Natural killer cell treated with Interleukin-12 subunit alpha and Interleukin-12 subunit beta and Interleukin-15 and Interleukin-18, amount 100 ng/mL, for 72 hours (primary cell): ENCODE measurements at regions not wholly inside any gene's neighbourhood (a gene's known extent, or its start where the extent isn't known, plus 50 kb on each side); places are given as distances from the start of the nearest gene placed in this dataset.

Source experiments
- ATAC-seq, 2 donors: fragments of 150-1000 bp; cut with Tn5 transposase in 1 of 2; sonication (Bioruptor Pico), chemical (Tn5 transposase) in 1 of 2; 2 replicates each; pipeline ENCODE4 v1.10.0; 2021
- DNase-seq: peaks from one replicate; pipeline ENCODE4 v3.0.0; 2022; ENCODE audit warnings: low spot score
- H3K27ac Mint-ChIP-seq, 2 donors: 1 replicate in 1 of 2; 2 replicates in 1 of 2; pipeline ENCODE4 v1.8.0; 2022; ENCODE audit warnings: mixed read lengths in 2 of 2, mild to moderate bottlenecking in 1 of 2, moderate library complexity in 1 of 2
- H3K27me3 Mint-ChIP-seq, 2 donors: 1 replicate in 1 of 2; 2 replicates in 1 of 2; pipeline ENCODE4 v1.8.0; 2022; ENCODE audit warnings: mixed read lengths in 2 of 2
- H3K36me3 Mint-ChIP-seq: one replicate; pipeline ENCODE4 v1.8.0; 2022; ENCODE audit warnings: mixed read lengths
- H3K4me1 Mint-ChIP-seq, 2 donors: 1 replicate in 1 of 2; 2 replicates in 1 of 2; pipeline ENCODE4 v1.8.0; 2022; ENCODE audit warnings: low read depth in 2 of 2, mixed read lengths in 2 of 2, mild to moderate bottlenecking in 1 of 2
- H3K4me3 Mint-ChIP-seq: one replicate; pipeline ENCODE4 v1.8.0; 2022; ENCODE audit warnings: mixed read lengths
- H3K9me3 Mint-ChIP-seq: 2 replicates; pipeline ENCODE4 v1.8.0; 2022; ENCODE audit warnings: mixed read lengths

DNA sequence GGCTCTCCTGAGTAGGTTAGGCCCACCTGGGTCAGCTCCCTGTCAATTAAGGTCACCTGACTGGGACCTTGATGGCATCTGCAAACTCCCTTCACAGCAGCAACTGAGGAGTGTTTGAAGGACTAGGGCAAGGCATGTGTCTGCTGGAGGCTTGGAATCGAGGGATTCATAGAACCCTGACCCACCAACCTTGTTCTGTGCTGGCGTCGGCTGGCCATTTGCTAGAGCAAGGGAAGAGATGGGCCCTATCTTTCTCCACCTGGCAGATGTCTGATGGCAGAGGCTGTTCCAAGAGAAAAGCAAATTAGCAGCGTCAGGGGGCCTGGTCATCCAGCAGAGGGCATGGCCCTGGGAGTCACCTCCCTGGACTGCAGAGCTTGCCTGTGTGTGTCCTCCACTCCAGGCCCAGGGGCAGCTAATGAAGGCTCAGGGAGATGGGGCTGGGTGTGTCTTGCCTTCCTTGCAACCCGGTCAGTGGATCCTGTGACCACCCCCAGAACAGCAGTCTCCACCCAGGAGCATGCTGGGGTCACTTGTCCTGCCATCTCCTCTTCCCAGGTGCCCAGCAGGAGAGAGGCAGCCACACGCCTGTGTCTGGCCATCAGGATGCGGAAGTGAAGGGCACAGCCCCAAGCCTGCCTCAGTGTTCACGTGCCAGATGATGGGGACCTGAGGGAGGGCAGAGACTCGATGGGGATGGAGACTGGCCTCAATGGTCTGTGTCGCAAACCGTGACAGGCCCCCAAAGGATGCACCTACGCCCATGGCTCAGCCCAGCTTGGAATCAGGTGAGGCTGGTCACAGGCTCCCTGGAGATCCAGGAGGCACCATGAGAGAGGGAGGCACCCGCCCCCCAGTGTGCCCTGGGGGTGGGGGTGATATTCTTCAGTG is 53.9 kb downstream of the BARX1 start:
- peaks cover 0 to 4% of the 10 kb centered on the region in 2 donors for H3K4me1 Mint-ChIP-seq
- H3K4me3 Mint-ChIP-seq = no peak overlapping the region
- H3K9me3 Mint-ChIP-seq = no peaks in the 10 kb centered on the region
- no peak overlapping the region for H3K27ac Mint-ChIP-seq
- DNase-seq (no peak), ATAC-seq (no peak)
- H3K36me3 Mint-ChIP-seq = no peaks in the 10 kb centered on the region
- H3K27me3 Mint-ChIP-seq = peaks cover 0 to 4% of the 10 kb centered on the region in 2 donors

DNA sequence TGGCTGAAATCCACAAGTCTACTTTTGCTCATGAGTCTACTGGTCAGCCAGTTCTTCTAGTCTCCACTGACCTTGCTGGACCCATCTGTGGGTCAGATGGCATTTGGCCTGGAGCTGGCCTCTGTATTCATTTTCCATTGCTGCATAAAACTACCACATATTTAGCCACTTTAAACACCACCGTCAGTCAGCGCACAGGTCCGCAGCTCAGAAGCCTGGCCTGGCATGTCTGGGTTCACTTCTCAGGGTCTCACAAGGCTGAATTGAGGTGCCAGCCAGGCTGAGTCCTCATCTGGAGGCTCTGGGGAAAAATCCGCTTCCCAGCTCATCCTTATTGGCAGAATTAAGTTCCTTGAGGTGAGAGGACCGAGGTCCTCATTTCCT is 54.7 kb downstream of the BARX1 start:
- Mint-ChIP-seq H3K4me1 (peaks cover 0 to 4% of the 10 kb centered on the region in 2 donors), H3K27me3 (no peaks in the 10 kb centered on the region), H3K36me3 (no peaks in the 10 kb centered on the region), H3K4me3 (no peak overlapping the region), H3K9me3 (no peaks in the 10 kb centered on the region), H3K27ac (no peak overlapping the region)
- DNase-seq (no peak), ATAC-seq (no peak)

DNA sequence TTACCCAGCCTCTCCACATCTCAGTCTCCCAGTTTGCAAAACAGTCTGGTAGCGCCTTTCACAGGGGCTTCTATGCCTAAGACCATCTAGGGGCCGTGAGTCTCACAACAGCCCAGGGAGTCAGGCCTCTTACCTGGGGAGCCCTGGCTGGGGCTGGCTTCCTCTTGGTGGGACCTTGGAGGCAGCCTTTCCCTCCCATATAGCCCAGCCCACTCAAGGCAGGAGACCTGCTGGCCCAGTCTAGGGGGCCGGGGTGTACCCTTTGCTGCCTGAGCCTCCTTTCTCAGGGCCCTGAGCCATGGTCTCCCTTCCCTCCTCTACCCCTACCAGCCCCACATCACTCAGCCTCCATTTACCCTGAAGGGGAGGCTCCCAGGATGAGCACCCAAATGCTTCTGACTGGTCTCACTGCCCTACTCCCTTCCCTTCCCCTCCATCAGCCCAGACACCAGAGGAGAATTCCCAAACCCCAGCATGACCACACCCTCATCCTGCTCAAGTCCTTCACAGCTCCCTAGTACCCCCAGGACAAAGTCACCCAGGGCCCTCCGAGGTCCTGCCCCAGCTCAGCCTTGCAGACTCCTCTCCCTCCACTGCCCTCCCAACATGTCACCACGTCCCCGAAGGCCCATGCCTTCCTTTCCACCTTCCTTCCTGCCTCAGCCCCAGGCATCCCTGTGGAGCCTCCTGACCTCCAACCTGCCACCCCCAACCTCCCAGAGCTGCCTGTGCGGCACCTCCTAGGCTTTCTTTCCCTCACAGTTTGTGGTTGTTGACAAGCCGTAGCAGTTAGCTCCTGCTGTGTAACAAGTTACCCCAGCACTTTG is 55.3 kb downstream of the BARX1 start:
- H3K9me3 Mint-ChIP-seq = no peaks in the 10 kb centered on the region
- no peaks in the 10 kb centered on the region for H3K36me3 Mint-ChIP-seq
- ATAC-seq = no peak
- DNase-seq = no peak
- peaks cover 0 to 4% of the 10 kb centered on the region in 2 donors for H3K4me1 Mint-ChIP-seq
- H3K27me3 Mint-ChIP-seq = no peaks in the 10 kb centered on the region
- H3K27ac Mint-ChIP-seq = no peak overlapping the region
- H3K4me3 Mint-ChIP-seq = no peak overlapping the region

DNA sequence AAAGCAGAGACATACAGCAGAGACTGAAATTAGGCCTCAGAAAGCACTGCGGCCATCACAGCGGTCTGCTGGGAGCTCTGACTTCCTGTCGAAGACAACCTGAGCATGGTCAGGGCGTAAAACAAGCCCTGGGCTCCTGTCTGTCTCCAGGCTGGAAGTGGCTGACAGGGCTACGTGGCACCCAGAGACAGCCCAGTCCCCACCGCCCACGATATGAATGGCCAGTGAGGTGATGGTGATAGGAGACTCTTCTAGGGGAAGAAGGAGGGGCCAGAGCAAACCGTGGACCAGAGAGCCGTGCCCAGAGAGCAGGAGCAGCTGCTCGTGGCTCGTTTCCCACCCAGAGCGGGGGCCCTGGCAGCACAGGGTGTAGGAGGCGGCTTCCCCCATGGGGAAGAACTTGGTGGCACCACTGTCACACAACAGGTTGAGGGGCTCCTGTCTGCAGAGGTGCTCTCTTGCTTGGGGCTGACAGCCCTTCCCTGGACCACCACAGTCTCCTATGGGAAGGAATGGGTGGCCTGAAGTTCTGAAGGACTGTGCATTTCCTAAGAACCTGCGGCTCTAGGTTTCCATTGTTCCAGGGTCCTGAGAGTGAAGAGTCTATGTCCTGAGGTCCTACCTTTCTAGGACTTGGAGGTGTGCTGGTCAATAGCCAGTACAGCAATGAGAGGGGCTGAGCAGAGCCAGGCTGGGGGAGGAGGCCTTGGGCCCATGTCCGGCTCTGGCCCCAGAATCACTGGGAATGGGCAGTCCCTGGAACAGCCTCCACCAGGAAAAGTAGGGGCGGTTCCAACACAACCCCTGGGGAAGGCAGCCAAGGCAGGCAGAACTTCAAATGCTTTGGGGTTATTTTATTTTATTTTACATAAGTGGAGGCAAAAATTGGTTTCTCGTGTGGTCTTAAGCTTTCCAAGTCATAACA is 56.4 kb downstream of the BARX1 start:
- Mint-ChIP-seq H3K36me3 (no peaks in the 10 kb centered on the region), H3K27ac (no peak overlapping the region)

DNA sequence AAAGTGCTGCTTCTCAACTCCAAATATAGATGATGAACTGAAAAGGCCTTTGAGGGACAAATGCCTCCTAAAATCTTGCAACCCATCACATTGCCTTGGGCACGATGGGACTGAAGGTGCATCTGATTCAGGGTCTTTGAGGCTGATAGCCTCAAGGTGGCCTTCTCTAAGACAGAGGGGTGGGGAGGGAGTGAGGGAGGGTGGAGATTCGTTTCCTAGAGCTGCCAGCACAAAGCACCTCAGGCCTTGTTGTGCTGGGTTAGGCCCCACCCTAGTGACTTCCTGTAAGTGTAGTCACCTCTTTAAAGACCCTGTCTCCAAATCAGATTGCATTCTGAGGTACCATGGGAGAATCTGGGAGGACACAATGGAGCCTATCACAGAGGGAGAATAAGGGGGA is 57.1 kb downstream of the BARX1 start:
- peaks cover 0 to 4% of the 10 kb centered on the region in 2 donors for H3K4me1 Mint-ChIP-seq
- H3K4me3 Mint-ChIP-seq = no peak overlapping the region
- DNase-seq = no peak
- no peak overlapping the region for H3K27ac Mint-ChIP-seq
- H3K9me3 Mint-ChIP-seq = no peaks in the 10 kb centered on the region
- H3K36me3 Mint-ChIP-seq = no peaks in the 10 kb centered on the region
- ATAC-seq = no peak
- H3K27me3 Mint-ChIP-seq = no peaks in the 10 kb centered on the region

More for the DNA sequence above, 56.4 kb downstream of the BARX1 start:
- no peak overlapping the region for H3K4me3 Mint-ChIP-seq
- DNase-seq (no peak), ATAC-seq (no peak)
- H3K4me1 Mint-ChIP-seq = peaks cover 0 to 4% of the 10 kb centered on the region in 2 donors
- H3K27me3 Mint-ChIP-seq = no peaks in the 10 kb centered on the region
- H3K9me3 Mint-ChIP-seq = no peaks in the 10 kb centered on the region

DNA sequence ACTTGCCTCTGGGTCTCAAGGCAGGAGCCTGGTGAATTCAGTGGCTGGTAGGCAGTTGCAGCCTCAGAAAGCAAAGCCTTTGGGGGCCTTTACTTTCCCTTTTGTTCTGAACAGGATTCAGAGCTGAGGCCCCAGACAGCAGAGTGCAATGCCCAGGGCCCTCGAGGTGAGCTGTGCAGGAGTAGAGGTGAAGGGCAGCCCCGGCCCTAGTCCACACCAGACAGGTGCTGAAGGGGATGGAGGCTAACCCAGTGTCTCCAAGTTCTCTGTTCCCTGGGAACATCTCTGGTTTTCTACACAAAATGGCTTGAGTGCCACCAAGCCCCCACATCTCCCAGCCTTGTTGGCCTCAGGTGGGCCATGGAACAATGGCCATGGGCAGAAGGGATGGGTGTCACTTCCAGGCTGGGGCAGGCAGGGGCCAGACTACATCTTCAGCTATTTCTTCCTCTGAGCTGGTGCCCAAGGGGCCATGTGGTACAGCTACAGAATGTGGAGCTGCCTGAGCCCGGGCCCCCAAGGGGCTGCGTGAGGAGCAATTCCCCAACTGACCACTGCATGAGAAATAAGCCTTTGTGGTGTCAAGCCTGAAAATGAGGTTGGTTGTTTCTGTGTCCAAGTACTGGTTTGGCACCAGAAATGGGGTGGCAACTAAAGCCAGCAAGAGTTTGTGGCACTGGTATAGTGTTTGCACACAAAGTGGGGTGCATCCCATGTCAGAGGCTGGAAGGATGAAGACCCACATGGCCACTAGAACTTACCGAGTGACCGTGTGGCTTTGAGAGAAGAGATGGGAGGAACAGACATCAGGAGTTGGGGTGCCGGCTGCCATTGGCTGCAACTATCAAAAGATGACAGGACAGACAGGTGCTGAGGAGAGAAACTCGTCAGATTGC is 57.8 kb downstream of the BARX1 start:
- H3K4me3 Mint-ChIP-seq = no peak overlapping the region
- no peak for ATAC-seq
- H3K27me3 Mint-ChIP-seq = no peaks in the 10 kb centered on the region
- peak overlapping the region in 1 of 2 donors; percentile 35 for H3K27ac Mint-ChIP-seq
- DNase-seq = no peak
- H3K36me3 Mint-ChIP-seq = no peaks in the 10 kb centered on the region
- H3K9me3 Mint-ChIP-seq = peaks cover 3% of the 10 kb centered on the region
- H3K4me1 Mint-ChIP-seq = peaks cover 0 to 4% of the 10 kb centered on the region in 2 donors

DNA sequence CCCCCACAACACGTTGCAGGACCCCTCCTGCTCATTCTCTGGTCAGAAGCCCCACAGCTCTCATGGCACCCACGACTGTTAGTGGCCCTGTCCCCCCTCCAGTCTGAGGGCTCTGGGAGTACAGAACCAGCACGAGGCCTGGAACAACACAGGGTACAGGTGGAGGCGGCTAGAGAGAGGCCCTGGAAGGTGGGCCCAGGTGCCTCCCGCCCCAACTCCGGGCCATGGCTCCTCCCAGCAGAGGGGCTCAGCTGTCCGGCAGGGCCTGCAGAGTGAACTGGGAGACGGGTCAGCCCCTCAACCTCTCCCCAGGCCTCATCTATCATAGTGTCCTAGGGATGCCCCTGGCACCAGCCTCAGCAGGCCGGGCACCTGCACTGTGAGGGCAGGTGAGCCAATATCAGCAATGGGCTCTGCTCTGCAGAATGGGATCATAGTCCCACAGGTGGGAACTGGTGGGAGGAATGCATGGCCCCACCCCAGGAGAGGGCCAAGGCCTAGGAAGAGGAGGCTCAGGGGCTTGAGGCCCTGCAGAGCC is 58.6 kb downstream of the BARX1 start:
- H3K4me3 Mint-ChIP-seq = no peak overlapping the region
- H3K27ac Mint-ChIP-seq = no peak overlapping the region
- no peak for ATAC-seq
- no peaks in the 10 kb centered on the region for H3K27me3 Mint-ChIP-seq
- no peaks in the 10 kb centered on the region for H3K36me3 Mint-ChIP-seq
- peaks cover 0 to 4% of the 10 kb centered on the region in 2 donors for H3K4me1 Mint-ChIP-seq
- peaks cover 3% of the 10 kb centered on the region for H3K9me3 Mint-ChIP-seq
- no peak for DNase-seq

DNA sequence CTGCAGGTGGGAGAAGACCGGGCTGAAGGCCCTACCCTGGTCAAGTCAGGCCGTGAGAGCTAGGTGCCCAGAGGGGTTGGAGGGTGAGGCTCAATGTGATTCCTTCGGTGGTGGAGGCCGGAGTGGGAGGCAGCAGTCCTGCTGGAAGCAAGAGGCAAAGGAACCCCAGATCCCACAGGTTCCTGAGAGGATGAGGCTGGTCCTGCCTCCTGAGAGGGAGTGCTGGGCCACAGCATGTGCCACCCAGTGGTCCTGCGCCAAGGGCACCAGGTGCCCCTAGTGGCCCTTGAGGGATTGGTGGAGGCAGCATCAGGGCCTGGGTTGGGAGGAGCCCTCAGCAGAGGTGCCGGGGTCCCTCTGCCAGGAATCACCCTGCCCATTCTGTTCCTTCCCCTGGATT is 59.1 kb downstream of the BARX1 start:
- ATAC-seq (no peak), DNase-seq (no peak)
- H3K27me3 Mint-ChIP-seq = peaks cover under 1% of the 10 kb centered on the region in 2 donors
- H3K4me1 Mint-ChIP-seq = peaks cover 0 to 4% of the 10 kb centered on the region in 2 donors
- H3K36me3 Mint-ChIP-seq = no peaks in the 10 kb centered on the region
- no peak overlapping the region for H3K27ac Mint-ChIP-seq
- H3K4me3 Mint-ChIP-seq = no peak overlapping the region
- peaks cover 3% of the 10 kb centered on the region for H3K9me3 Mint-ChIP-seq

DNA sequence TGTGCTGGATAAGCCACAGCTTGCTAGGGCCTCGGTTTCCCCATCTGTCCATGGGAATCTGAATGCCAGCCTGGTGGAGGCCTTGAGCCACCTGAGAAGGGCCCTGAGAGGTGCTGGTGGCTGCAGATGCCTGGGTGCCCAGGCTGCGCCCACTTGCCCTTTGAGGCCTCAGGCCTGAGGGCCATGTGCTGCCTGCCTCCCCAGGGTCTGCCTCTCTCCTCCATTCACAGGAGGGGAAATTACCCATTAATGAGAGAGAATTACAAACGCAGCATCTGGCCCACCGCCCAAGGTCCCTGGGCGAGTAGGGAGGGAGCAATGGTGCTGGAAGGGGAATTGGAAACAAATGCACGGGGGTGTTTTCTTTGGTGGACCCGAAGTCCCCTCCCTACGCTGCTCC is 59.6 kb downstream of the BARX1 start:
- Mint-ChIP-seq H3K27ac (no peak overlapping the region), H3K27me3 (peaks cover 4 to 6% of the 10 kb centered on the region in 2 donors), H3K9me3 (peaks cover 3% of the 10 kb centered on the region), H3K36me3 (no peaks in the 10 kb centered on the region), H3K4me1 (peaks cover 0 to 4% of the 10 kb centered on the region in 2 donors), H3K4me3 (no peak overlapping the region)
- ATAC-seq = no peak
- no peak for DNase-seq

DNA sequence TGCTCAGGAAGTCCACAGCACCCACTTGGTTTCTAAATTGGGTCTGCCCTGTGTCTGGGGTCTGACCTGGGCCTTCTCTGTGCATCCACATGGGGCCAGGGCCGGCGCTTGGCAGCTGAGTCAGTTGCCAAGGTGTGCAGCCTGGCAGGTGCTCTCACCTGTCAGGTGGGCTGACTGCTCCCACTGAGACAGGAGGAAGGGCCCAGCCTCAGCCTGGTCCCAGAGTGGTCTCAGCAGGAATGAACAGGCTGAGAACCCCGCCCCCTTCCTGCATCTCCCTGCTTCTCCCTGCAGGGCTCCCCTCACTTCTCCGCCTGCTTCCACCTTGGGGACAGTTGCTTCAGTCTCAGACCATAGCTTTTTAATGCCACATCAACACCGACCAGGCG is 60.5 kb downstream of the BARX1 start:
- no peaks in the 10 kb centered on the region for H3K36me3 Mint-ChIP-seq
- H3K27ac Mint-ChIP-seq = no peak overlapping the region
- no peak for ATAC-seq
- H3K4me3 Mint-ChIP-seq = no peak overlapping the region
- DNase-seq = no peak
- peaks cover 0 to 4% of the 10 kb centered on the region in 2 donors for H3K4me1 Mint-ChIP-seq
- peaks cover 3% of the 10 kb centered on the region for H3K9me3 Mint-ChIP-seq
- H3K27me3 Mint-ChIP-seq = peaks cover 4 to 10% of the 10 kb centered on the region in 2 donors

DNA sequence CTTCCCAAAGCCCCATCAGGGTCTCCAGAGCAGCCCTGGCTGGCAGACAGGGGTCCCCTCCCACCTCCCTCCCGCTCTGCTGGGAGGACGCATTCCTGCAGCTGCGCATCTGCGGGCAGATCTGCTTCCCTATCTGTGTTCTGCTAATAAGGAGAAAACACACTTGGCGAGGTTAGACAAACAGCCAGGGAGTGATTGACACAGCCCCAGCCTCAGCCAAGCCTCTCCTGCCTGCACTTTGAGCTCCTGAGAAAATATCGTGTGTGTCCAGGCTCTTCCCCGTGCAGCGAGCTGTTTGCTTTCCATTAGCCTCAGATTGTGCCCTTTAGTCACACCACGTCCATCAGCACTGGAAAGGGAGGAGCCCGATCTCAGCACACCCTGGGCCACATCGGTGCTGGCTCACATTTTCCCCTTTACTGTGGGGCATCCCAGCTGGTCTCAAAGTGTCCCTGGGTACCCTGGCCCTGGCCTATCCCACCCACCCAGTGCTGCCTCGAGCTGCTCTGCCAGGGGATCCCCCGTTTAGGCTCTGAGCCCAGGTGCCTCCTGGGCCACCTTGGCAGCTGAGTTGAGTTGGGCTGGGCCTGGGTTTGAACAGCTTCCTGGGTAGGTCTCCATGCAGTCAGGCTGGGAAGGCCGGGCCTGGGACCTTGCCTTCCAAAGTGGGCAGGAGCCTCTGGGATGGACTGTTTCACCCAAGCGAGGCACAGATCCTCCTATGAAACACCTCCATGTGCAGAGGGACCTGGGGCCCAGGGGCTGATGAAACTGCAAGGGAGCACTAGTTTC is 61.1 kb downstream of the BARX1 start:
- Mint-ChIP-seq H3K4me3 (no peak overlapping the region), H3K9me3 (peaks cover 3% of the 10 kb centered on the region), H3K4me1 (peaks cover 0 to 4% of the 10 kb centered on the region in 2 donors), H3K27ac (no peak overlapping the region), H3K36me3 (no peaks in the 10 kb centered on the region), H3K27me3 (peaks cover 4 to 10% of the 10 kb centered on the region in 2 donors)
- ATAC-seq = no peak
- DNase-seq = no peak

DNA sequence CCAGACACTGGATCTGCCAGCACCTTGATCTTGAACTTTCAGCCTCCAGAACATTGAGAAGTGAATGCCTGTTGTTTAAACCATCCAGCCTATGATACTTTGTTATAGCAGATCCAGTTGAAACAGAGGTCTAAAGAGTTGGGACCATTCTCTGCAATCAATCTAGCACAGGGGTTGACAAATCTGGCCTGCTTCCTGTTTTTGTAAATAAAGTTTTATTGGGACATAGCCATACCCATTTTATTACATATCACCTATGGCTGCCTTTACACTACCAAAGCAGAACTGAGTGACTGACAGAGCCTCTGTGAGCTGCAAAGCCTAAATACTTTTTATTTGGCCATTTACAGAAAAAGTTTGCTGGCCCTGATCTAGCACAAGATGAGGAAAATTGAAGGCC is 62.0 kb downstream of the BARX1 start:
- no peak for DNase-seq
- Mint-ChIP-seq H3K27ac (no peak overlapping the region), H3K36me3 (no peaks in the 10 kb centered on the region), H3K27me3 (peaks cover 4 to 18% of the 10 kb centered on the region in 2 donors), H3K4me1 (peaks cover 0 to 4% of the 10 kb centered on the region in 2 donors), H3K9me3 (peaks cover 3% of the 10 kb centered on the region), H3K4me3 (no peak overlapping the region)
- no peak for ATAC-seq
